ENCODE measurements at regions not wholly inside any gene's neighbourhood (a gene's known extent, or its start where the extent isn't known, plus 50 kb on each side); places are given as distances from the start of the nearest gene placed in this dataset.

DNA sequence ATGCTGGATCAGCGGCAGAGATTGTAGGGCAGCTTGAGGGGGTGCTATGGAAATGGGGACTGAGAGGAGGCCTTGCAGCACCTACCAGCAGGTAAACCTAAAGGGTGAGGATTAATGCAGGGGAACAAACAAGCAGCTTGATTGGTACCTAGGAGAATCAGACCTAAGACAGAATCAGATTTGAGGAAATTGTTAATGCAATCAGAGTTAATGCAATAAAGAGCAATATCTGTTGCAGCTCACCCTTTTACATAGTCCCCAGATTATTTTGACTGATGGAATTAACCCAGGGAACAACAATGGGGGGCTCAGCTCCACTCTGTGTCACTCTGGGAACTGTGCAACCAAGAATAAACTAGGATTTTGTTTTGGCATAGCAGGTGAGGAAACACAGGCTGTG, 64.5 kb downstream of the ZC3H11B start:
- TF ChIP-seq, protein P1, sequence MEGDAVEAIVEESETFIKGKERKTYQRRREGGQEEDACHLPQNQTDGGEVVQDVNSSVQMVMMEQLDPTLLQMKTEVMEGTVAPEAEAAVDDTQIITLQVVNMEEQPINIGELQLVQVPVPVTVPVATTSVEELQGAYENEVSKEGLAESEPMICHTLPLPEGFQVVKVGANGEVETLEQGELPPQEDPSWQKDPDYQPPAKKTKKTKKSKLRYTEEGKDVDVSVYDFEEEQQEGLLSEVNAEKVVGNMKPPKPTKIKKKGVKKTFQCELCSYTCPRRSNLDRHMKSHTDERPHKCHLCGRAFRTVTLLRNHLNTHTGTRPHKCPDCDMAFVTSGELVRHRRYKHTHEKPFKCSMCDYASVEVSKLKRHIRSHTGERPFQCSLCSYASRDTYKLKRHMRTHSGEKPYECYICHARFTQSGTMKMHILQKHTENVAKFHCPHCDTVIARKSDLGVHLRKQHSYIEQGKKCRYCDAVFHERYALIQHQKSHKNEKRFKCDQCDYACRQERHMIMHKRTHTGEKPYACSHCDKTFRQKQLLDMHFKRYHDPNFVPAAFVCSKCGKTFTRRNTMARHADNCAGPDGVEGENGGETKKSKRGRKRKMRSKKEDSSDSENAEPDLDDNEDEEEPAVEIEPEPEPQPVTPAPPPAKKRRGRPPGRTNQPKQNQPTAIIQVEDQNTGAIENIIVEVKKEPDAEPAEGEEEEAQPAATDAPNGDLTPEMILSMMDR (IDR thresholded peaks at IDR 0.05), result no peak

DNA sequence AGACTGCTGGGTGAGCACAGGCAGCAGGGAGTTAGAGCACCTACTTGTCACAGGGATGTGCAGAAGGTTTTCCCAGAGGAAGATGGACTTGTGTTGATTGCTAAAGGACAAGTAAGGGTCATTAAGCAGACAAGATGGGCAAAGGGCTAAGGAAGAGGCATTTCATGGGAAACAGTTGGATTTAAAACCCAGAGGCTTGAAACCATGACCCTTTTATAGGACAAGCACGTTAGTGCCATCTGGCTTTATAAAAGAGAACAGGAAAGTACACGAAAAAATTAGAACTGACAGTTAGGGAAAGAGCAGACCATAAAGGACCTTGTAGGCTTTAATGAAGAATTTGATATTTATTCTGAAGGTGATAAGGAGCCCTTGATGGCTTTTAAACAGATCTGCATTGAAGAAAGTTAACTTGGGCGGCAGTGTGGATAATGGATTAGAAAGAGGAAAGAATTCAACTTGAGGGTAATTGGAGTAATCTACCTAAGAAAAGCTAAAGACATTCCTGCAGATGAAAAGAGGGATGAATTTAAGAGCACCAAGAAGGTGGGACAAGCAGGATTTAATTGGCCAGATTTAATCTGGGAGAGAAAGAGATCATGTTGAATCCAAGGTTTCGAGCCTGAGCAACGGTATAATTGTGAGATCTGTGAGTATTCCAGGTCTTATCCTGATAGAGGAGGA, 68.6 kb downstream of the ZC3H11B start:
- TF ChIP-seq, protein P1 (IDR thresholded peaks at IDR 0.05), result peak; percentile 47; the same call in 1 of the 2 replicates

DNA sequence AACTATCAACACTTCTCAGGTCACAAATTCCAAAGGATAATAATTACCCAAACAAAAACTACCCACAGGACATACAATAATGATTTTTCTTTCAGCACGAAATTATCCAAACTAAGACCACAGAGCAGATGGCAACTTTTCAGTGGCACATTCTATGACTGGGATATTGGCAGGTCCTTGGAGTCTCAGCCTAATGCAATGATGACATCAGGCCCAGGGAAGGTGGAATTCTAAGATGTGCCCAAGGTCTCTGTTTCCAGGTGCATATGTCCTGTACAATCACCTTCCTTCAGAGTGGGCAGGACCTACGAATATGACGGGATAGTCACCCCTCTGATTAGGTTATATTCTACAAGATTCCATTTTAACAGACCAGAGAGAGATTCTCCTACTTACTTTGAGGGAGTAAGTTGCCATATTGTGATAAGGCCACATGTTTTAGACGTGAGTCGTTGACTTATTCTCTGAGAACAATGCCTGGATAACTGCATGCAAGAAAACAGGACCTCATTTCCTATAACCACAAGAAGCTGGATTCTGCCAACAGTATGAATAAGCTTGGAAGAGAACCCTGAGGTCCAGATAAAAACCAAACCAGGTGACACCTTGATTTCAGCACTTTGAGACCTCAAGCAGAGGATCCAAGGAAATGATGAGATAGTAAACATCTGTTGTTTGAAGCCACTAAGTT, 69.9 kb downstream of the ZC3H11B start:
- TF ChIP-seq, protein P1 (IDR thresholded peaks at IDR 0.05), result no peak

DNA sequence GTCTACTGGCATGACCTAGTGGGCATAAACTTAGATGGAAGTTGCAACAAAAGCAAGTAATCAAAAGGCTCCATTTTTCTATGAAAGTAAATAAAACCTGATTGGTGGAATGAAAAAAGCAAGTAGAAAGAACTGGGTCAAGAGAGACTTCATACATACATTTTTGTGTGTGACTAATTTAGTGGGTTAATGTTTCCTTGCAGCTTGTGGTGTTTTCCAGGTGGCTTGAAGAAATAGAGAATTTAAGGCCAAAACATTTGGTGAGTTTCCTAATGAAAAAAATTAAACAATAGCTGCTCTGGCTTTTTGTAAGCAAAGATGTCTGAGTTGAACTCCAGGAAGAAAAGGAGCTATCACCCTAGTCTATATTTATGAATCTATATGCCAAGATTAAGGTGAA, 71.0 kb downstream of the ZC3H11B start:
- TF ChIP-seq, protein P1 (IDR thresholded peaks at IDR 0.05), result no peak

DNA sequence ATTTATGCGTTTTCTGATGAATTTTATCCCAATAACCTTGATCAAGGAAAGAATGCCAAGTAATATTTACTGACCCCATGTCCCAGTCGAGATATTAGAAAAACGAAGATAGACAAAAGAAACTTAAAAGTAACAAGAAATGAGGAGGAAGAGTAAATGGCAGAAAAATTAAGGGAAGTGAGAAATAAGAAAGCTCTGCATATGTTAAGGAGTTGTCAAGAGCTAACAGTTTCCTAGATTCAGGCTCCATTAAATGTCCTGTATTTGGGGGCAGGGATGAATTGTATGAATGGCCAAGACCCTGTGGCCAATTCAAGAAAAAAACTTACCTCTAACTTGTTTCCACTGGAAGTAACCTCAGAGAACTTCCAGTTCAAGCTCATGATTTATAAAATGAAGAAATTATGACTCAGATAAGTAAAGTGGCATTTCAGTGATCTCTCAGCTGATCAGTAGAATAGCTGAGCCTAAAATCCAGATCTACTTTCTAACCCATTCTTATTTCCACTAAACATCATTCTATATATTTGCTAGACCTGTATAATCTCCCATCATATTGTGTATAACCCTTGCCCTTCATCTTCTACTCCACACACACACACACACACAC, 73.2 kb downstream of the ZC3H11B start:
- TF ChIP-seq, protein P1 (IDR thresholded peaks at IDR 0.05), result no peak

DNA sequence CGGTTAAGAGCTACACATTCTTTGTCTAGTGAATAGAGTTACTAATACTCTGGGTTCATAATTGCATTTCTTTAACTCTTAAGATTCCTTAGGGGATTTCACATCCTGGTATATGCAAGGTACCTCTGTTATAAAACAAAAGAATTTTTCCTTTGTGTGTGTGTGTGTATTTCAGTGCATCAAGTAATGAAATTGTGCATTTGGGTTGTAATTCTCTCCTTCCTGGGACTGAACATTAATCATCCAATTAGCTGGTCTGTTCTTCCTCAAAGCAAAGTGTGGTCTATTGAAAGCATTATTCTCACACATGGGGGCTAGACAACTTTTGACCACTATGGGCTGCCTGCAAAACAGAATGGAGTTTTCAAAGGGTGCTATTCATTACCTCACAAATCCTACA, 74.0 kb downstream of the ZC3H11B start:
- TF ChIP-seq, protein P1 (IDR thresholded peaks at IDR 0.05), result no peak

DNA sequence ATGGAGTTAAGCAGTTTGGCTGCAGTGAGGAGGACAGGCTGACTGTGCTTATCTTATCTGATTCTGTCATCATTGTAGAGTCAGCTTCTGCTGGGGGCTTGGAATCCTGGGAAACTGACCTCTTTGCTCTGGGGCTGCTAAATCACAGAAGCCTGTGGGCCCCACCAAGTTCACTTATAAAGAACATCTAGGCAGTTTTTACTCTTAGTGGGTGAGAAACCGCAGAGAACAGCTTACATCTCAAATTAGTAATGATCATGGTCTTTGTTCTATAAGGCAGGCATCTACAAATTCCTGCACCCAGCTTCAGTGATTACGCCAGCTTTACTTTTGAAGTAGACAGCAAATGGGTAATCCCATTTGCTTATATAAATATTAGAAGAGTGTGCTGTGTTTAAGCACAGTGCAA, 75.7 kb downstream of the ZC3H11B start:
- TF ChIP-seq, protein P1 (IDR thresholded peaks at IDR 0.05), result no peak
